HUES64 (cell line): ENCODE measurements at regions not wholly inside any gene's neighbourhood (a gene's known extent, or its start where the extent isn't known, plus 50 kb on each side); places are given as distances from the start of the nearest gene placed in this dataset.

Experiments
- H3K27ac ChIP-seq: 2 replicates; pipeline ENCODE4 v1.7.0; 2013; ENCODE audit warnings: low read depth, low read length, inconsistent platforms
- H3K27me3 ChIP-seq: 2 replicates; pipeline ENCODE4 v1.6.1; 2013; ENCODE audit warnings: mild to moderate bottlenecking, low read length; ENCODE audit not compliant: insufficient read depth
- H3K36me3 ChIP-seq: 2 replicates; pipeline ENCODE4 v1.6.1; 2013; ENCODE audit warnings: mild to moderate bottlenecking, low read length; ENCODE audit not compliant: insufficient read depth
- H3K4me1 ChIP-seq: 2 replicates; pipeline ENCODE4 v1.6.1; 2013; ENCODE audit warnings: mild to moderate bottlenecking, low read length, moderate library complexity; ENCODE audit not compliant: insufficient read depth
- H3K4me3 ChIP-seq: 2 replicates; pipeline ENCODE4 v1.5.1; 2013; ENCODE audit warnings: mild to moderate bottlenecking, low read length, moderate library complexity
- H3K9ac ChIP-seq: 2 replicates; pipeline ENCODE4 v1.6.1; 2013; ENCODE audit warnings: mild to moderate bottlenecking, low read depth, low read length
- H3K9me3 ChIP-seq: 2 replicates; pipeline ENCODE4 v1.6.1; 2013; ENCODE audit warnings: low read depth, low read length; ENCODE audit not compliant: insufficient read depth
- WGBS: fragments of 150-250, 120-280 bp; methylation state at CpG from one replicate; pipeline ENCODE4 v1.1.7; 2013; ENCODE audit warnings: missing lambda C conversion rate; 5-methylcytosine and 5-hydroxymethylcytosine counted together

- 86% methylated on average over 1 of the region's 2 CpGs for WGBS
- H3K27ac ChIP-seq, result no peak overlapping the region
- no peaks in the 10 kb centered on the region for H3K27me3 ChIP-seq
- H3K9ac ChIP-seq, result no peak overlapping the region
- no peak overlapping the region for H3K4me3 ChIP-seq
- no peaks in the 10 kb centered on the region for H3K4me1 ChIP-seq
- peaks cover 4% of the 10 kb centered on the region; the same call in 1 of the 2 replicates for H3K9me3 ChIP-seq
- no peaks in the 10 kb centered on the region for H3K36me3 ChIP-seq
Observed at GRCh38 chr4:29278585-29278984, 1441.6 kb upstream of the PCDH7 start.

GRCh38 chr4:29289118-29289517, 1431.1 kb upstream of the PCDH7 start:
- no CpG with 5 or more reads among the region's 1 CpG for WGBS
- Histone ChIP-seq H3K27ac (no peak overlapping the region), H3K27me3 (no peaks in the 10 kb centered on the region), H3K36me3 (no peaks in the 10 kb centered on the region), H3K9me3 (no peaks in the 10 kb centered on the region), H3K4me1 (no peaks in the 10 kb centered on the region), H3K4me3 (no peak overlapping the region), H3K9ac (no peak overlapping the region)

GRCh38 chr4:29295280-29295679, 1424.9 kb upstream of the PCDH7 start:
- no peaks in the 10 kb centered on the region for H3K27me3 ChIP-seq
- no peak overlapping the region for H3K9ac ChIP-seq
- H3K9me3 ChIP-seq, result no peaks in the 10 kb centered on the region
- H3K4me1 ChIP-seq, result no peaks in the 10 kb centered on the region
- no peak overlapping the region for H3K27ac ChIP-seq
- H3K4me3 ChIP-seq, result no peak overlapping the region
- no peaks in the 10 kb centered on the region for H3K36me3 ChIP-seq

- no peak overlapping the region for H3K9ac ChIP-seq
- H3K27ac ChIP-seq, result no peak overlapping the region
- no peaks in the 10 kb centered on the region for H3K36me3 ChIP-seq
- no peaks in the 10 kb centered on the region for H3K27me3 ChIP-seq
- H3K4me3 ChIP-seq, result no peak overlapping the region
- H3K4me1 ChIP-seq, result no peaks in the 10 kb centered on the region
- H3K9me3 ChIP-seq, result no peaks in the 10 kb centered on the region
- WGBS, result 93% methylated on average over 3 of the region's 3 CpGs
Observed at GRCh38 chr4:29304595-29304994, 1415.6 kb upstream of the PCDH7 start.

GRCh38 chr4:29307256-29307655, 1412.9 kb upstream of the PCDH7 start:
- no peak overlapping the region for H3K9ac ChIP-seq
- H3K9me3 ChIP-seq, result no peaks in the 10 kb centered on the region
- H3K36me3 ChIP-seq, result no peaks in the 10 kb centered on the region
- H3K27ac ChIP-seq, result no peak overlapping the region
- H3K4me1 ChIP-seq, result no peaks in the 10 kb centered on the region
- no peaks in the 10 kb centered on the region for H3K27me3 ChIP-seq
- no peak overlapping the region for H3K4me3 ChIP-seq

GRCh38 chr4:29307755-29308154, 1412.4 kb upstream of the PCDH7 start:
- no peak overlapping the region for H3K4me3 ChIP-seq
- H3K4me1 ChIP-seq, result no peaks in the 10 kb centered on the region
- H3K9me3 ChIP-seq, result no peaks in the 10 kb centered on the region
- no peak overlapping the region for H3K9ac ChIP-seq
- no peaks in the 10 kb centered on the region for H3K27me3 ChIP-seq
- no CpG with 5 or more reads among the region's 1 CpG for WGBS
- no peaks in the 10 kb centered on the region for H3K36me3 ChIP-seq
- no peak overlapping the region for H3K27ac ChIP-seq

- Histone ChIP-seq H3K27ac (no peak overlapping the region), H3K9ac (no peak overlapping the region), H3K4me1 (no peaks in the 10 kb centered on the region), H3K9me3 (no peaks in the 10 kb centered on the region), H3K27me3 (no peaks in the 10 kb centered on the region), H3K36me3 (no peaks in the 10 kb centered on the region), H3K4me3 (no peak overlapping the region)
- 93% methylated on average over 3 of the region's 3 CpGs for WGBS
Observed at GRCh38 chr4:29309050-29309449, 1411.1 kb upstream of the PCDH7 start.

- Histone ChIP-seq H3K4me3 (no peak overlapping the region), H3K9ac (no peak overlapping the region), H3K9me3 (no peaks in the 10 kb centered on the region), H3K4me1 (no peaks in the 10 kb centered on the region), H3K27me3 (no peaks in the 10 kb centered on the region), H3K27ac (no peak overlapping the region), H3K36me3 (no peaks in the 10 kb centered on the region)
Observed at GRCh38 chr4:29310252-29310651, 1409.9 kb upstream of the PCDH7 start.

- no peaks in the 10 kb centered on the region for H3K27me3 ChIP-seq
- H3K27ac ChIP-seq, result no peak overlapping the region
- H3K9ac ChIP-seq, result no peak overlapping the region
- H3K36me3 ChIP-seq, result no peaks in the 10 kb centered on the region
- no CpG with 5 or more reads among the region's 1 CpG for WGBS
- H3K9me3 ChIP-seq, result no peaks in the 10 kb centered on the region
- no peak overlapping the region for H3K4me3 ChIP-seq
- H3K4me1 ChIP-seq, result no peaks in the 10 kb centered on the region
Observed at GRCh38 chr4:29311247-29311646, 1408.9 kb upstream of the PCDH7 start.

GRCh38 chr4:29319663-29320340, 1400.4 kb upstream of the PCDH7 start:
- 98% methylated on average over 2 of the region's 2 CpGs for WGBS
- H3K27ac ChIP-seq, result no peak overlapping the region
- no peaks in the 10 kb centered on the region for H3K9me3 ChIP-seq
- H3K4me3 ChIP-seq, result no peak overlapping the region
- no peak overlapping the region for H3K9ac ChIP-seq
- H3K4me1 ChIP-seq, result no peaks in the 10 kb centered on the region
- H3K36me3 ChIP-seq, result no peaks in the 10 kb centered on the region
- H3K27me3 ChIP-seq, result no peaks in the 10 kb centered on the region

- Histone ChIP-seq H3K9ac (no peak overlapping the region), H3K4me3 (no peak overlapping the region), H3K4me1 (no peaks in the 10 kb centered on the region), H3K27me3 (no peaks in the 10 kb centered on the region), H3K9me3 (no peaks in the 10 kb centered on the region), H3K27ac (no peak overlapping the region), H3K36me3 (no peaks in the 10 kb centered on the region)
- WGBS, result 87% methylated on average over 6 of the region's 6 CpGs
Observed at GRCh38 chr4:29320947-29321620, 1399.1 kb upstream of the PCDH7 start.

- no peaks in the 10 kb centered on the region for H3K4me1 ChIP-seq
- 89% methylated on average over 2 of the region's 2 CpGs for WGBS
- H3K27ac ChIP-seq, result no peak overlapping the region
- no peak overlapping the region for H3K9ac ChIP-seq
- H3K27me3 ChIP-seq, result no peaks in the 10 kb centered on the region
- H3K36me3 ChIP-seq, result no peaks in the 10 kb centered on the region
- H3K4me3 ChIP-seq, result no peak overlapping the region
- H3K9me3 ChIP-seq, result no peaks in the 10 kb centered on the region
Observed at GRCh38 chr4:29326004-29326403, 1394.2 kb upstream of the PCDH7 start.
